ENCODE measurements at regions not wholly inside any gene's neighbourhood (a gene's known extent, or its start where the extent isn't known, plus 50 kb on each side); places are given as distances from the start of the nearest gene placed in this dataset.

DNA sequence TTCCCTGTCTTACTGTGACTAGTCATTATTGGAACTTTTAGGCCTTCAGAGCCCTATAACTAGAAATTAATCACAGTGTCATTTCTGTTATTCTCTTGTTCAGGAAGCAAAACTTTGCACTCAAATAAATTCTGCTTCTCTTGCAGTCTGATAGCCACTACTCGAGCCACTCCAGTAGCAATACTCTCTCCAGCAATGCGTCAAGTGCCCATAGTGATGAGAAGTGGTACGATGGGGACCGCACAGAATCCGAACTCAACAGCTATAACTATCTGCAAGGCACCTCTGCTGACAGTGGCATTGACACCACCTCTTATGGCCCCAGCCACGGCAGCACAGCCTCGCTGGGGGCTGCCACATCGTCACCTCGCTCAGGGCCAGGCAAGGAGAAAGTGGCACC is 223.2 kb upstream of the RGS6 start:
- DNase-seq (ENCODE audit: low spot score), result no peak

- no peak for DNase-seq (ENCODE audit: low spot score)
These were observed 222.2 kb upstream of the RGS6 start for GRCh38 chr14:71709987-71710386.

- DNase-seq (ENCODE audit: low spot score), result no peak
These were observed 221.1 kb upstream of the RGS6 start for GRCh38 chr14:71711125-71711524.

DNA sequence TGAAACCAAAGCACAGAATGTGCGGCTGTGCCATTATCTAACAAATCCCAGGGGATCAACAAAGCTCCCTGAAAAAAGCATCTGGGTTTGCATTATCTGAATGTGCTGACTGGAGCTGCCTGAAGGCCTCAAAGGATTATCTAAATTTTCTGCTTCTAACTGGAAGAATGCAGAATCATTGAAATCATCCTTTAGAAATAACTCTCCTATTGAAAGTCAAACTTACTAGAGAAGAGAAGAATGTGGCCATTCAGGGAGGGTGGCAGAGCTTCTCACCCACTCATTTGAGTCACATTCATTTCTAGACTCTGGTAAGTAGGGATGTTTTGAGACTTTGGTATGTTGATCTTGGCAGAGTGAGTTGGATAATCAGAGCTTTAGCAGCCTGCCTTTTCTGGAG is 220.6 kb upstream of the RGS6 start:
- DNase-seq (ENCODE audit: low spot score), result peak; percentile 23

DNA sequence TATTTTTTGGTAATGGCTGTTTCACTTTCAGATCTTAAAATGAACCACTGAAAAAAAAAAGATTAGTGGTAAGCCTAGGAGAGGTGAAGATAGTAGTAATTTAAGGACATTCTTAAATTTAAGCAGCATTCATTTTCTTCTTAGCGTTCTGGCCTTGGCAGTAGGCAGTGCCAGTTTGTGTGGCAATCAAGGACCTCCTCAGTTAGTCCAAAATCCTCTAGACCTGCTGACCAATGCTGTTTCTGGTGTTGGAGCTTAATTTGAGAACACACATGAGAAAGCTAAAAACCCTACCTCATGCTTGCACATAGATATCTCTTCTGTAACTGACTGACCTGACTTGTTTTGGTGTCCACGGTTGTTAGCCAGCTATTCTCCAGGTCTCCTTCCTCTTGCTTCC is 219.8 kb upstream of the RGS6 start:
- DNase-seq (ENCODE audit: low spot score), result no peak

- DNase-seq (ENCODE audit: low spot score), result no peak
These were observed 219.2 kb upstream of the RGS6 start for GRCh38 chr14:71713016-71713415.

- DNase-seq (ENCODE audit: low spot score), result no peak
These were observed 218.8 kb upstream of the RGS6 start for GRCh38 chr14:71713451-71713850.

DNA sequence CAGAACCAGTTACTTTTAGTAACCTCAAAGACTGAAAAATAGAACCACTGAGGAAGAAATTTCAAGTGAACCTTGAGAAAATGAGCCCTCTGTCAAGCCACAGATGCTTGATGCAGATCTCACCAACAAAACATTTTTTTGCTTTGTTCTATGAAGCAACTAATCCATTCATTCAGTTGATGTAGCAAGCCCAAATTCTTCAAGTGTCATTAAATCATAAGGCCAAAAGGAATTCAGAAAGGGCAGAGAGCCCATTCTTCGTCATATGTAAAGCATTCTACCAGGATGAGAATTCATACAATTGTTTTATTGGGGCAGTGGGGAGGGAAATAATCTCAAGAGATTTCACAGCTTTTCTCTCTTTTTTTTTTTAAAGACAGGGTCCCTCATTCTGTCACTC is 218.0 kb upstream of the RGS6 start:
- no peak for DNase-seq (ENCODE audit: low spot score)

- no peak for DNase-seq (ENCODE audit: low spot score)
These were observed 216.0 kb upstream of the RGS6 start for GRCh38 chr14:71716041-71716772.

DNA sequence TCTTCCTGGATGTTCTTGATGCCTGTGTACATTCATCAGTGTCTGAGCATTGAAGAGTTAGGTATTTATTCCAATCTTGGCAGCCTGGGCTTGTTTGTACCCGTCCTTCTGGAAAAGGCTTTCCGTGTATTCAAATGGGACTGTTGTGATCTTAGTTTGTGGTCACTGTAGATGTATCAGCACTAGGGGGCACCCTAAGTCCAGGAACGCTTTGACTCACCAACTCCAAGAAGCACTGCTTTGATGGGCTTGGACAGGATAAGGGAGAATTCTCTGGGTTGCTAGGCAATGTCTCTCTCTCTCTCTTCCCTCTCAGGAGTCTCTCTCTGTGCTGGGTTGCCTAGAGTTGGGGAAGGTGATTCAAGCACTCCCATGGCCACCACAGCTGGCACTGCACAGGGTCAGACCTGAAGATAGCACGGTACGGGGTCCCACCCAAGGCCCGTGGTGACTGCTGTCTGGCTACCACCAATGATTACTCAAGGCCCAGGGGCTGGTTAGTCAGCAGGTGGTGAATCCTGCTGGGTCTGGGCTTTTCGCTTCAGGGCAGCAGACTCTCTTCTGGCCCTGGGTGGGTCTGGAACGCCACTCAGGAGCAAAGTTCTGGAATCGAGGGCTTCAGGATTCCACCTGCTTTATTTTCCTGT is 211.1 kb upstream of the RGS6 start:
- DNase-seq (ENCODE audit: low spot score), result peak; percentile 40

DNA sequence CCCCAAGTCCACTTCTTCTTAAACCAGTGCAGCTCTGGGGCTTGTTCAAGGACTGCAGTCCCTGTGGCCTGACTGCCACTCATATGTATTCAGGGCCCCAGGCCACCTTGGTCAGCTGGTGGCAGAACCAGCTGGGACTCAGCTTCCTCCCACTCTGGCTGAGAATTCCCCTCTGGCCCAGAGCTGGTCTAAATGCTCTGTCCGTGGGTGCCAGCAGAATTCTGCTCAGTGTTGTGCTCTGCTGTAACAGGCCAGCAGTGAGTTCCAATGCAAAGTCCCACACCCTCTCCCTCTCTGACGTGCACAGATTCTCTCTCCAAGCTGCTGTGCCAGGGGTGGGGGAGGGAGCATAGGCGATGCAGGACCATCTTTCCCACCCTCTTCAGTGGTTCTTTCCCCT is 210.4 kb upstream of the RGS6 start:
- no peak for DNase-seq (ENCODE audit: low spot score)

DNA sequence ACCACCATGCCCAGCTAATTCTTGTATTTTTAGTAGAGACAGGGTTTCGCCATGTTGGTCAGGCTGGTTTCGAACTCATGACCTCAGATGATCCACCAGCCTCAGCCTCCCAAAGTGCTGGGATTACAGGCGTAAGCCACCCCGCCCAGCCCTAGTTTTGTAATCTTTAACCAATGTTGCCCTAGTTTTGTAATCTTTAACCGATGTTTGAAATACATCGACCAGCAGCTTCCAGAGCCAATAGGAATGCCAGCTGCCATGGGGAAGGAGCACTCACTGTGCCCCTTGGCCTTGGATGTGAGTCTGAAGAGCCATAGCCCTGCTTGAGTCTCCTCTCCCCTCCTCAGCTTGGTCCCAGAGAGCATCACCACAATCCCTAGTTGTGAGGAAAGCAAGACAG is 209.3 kb upstream of the RGS6 start:
- no peak for DNase-seq (ENCODE audit: low spot score)

DNA sequence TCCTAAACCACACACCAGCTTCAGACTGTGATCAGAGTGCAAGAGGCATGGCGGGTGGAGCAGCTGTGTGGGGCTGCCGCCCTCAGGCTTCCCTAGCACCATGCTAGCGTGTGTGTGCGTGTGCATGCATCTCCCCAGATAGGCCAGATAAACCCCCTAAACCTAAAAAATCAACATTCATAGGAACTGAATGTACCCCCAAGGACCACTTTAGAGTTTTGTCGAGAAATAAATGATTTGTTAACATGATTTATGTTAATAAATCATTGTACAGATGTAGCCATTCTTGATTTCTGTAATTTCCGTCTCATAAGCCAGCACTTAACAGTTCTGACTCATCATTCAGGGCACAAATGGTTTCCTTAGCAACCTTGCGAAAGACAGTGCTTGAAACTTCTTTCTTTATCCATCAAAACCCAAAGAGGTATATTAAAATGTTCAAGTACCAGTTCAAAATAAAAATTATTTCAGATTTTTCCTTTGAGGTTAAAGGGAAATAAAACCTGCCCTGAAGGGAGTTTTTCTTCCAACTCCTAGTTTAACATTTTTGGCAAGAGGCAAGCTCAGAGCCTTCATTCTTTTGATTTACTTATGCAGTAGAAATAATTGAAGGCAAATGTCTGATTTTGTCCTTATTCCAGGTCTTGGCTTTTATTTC is 206.2 kb upstream of the RGS6 start:
- DNase-seq (ENCODE audit: low spot score), result peak; percentile 34

DNA sequence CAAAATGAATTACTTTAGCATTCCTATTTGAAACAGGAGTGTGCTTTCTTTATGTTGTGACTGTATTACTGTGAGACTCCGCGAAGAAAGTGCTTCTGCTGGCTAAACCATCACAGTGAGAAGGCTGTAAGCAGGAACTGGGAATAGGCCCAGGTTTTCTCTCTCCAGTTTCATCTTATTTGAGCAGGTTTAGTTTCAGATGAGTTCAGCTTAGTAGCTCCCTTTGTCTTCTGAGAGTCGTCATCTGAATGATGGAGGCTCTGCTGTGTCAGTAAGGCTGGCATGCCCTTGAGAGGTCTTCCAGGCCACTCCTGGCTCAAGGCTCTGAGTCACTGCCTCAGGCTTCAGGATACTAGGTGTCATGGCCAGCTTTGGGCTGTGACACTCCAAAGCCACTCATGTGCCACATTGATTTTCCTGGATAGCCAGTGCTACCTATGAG is 205.6 kb upstream of the RGS6 start:
- DNase-seq (ENCODE audit: low spot score), result no peak

- no peak for DNase-seq (ENCODE audit: low spot score)
These were observed 203.8 kb upstream of the RGS6 start for GRCh38 chr14:71728386-71728785.

GRCh38 chr14:71729596-71729995 is 202.6 kb upstream of the RGS6 start:
- no peak for DNase-seq (ENCODE audit: low spot score)

DNA sequence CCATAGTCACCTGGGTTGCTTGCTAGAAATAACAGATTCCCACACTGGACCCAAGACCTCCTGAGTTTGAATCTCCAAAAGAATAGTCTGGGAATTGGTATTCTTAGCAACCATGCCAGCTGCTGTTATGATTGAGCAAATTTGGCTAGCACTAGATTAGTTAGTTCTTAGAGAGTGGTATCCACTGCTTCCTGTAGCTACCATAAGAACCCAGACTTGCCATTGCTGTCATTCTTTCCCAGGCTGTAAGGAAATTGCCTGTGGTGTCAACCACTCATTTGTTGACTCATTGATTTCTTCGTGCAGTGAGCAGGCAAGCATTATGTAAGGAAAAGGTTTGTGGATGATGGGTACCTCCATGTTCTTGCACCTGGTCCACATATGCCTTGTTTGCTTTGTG is 201.8 kb upstream of the RGS6 start:
- no peak for DNase-seq (ENCODE audit: low spot score)

- DNase-seq (ENCODE audit: low spot score), result no peak
These were observed 201.1 kb upstream of the RGS6 start for GRCh38 chr14:71731096-71731495.

- no peak for DNase-seq (ENCODE audit: low spot score)
These were observed 198.9 kb upstream of the RGS6 start for GRCh38 chr14:71733210-71733883.

- no peak for DNase-seq (ENCODE audit: low spot score)
These were observed 198.2 kb upstream of the RGS6 start for GRCh38 chr14:71734076-71734475.

DNA sequence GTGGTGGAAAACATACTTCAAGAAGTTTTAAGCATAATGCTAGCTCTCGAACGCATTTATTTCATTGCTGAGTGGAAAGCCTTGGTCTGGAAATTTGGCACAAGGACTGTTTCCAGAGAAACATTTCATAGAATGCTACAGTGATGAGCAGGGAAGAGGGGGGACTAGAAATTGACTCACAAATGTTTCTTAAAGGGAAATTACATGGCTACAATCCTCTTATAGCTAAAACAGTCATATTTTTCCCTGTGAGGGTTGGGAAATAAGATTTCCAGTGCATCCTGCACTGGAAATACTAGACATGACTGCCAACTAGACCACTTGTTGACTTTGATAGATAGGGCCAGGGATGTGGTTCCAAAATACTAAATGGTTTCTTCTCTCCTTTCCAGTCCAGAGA is 197.3 kb upstream of the RGS6 start:
- no peak for DNase-seq (ENCODE audit: low spot score)

GRCh38 chr14:71737760-71738159 is 194.5 kb upstream of the RGS6 start:
- no peak for DNase-seq (ENCODE audit: low spot score)

Measured in A172 (cell line).